ENCODE measurements at regions not wholly inside any gene's neighbourhood (a gene's known extent, or its start where the extent isn't known, plus 50 kb on each side); places are given as distances from the start of the nearest gene placed in this dataset.

DNA sequence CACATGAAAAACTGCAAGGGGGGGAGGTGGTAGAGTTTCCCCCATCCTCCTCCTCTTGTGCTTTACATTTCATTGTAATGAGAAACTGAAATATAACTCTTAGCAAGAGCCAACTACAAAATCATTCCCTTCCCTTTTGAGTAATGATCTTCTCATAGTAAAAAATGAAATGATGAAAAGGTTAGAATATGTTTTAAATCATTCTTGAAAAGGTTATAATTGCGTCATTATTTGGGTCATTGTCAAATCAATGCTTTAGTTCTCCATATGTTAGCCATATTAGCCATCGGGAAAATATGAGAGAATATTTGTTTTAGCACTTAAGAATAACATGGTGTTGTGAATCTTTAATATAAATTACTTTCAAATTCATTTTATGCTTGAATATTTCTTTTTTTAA is 1185.0 kb upstream of the CDH18 start:
- TF ChIP-seq POLR2A (IDR thresholded peaks at IDR 0.05; ENCODE audit: low read depth, low read length) (no peak), PAX5 (IDR thresholded peaks at IDR 0.05; ENCODE audit: insufficient read depth, low read length, severe bottlenecking) (no peak), POLR2AphosphoS5 (IDR thresholded peaks at IDR 0.05; ENCODE audit: low read depth, low read length) (no peak), TAF1 (IDR thresholded peaks at IDR 0.05; ENCODE audit: low read depth, low read length) (no peak), SPI1 (IDR thresholded peaks at IDR 0.05; ENCODE audit: low read depth, low read length) (no peak), POU2F2 (IDR thresholded peaks at IDR 0.05; ENCODE audit: low read depth, low read length) (no peak)

Data from GM12891 (cell line).